CD4-positive, alpha-beta T cell treated with Interleukin-4 for 1 hour (primary cell): ENCODE measurements at regions not wholly inside any gene's neighbourhood (a gene's known extent, or its start where the extent isn't known, plus 50 kb on each side); places are given as distances from the start of the nearest gene placed in this dataset.

ENCODE experiments used
- DNase-seq, 2 donors: peaks; one replicate each; pipeline ENCODE4 v3.0.0-alpha.2; 2020 to 2022

DNA sequence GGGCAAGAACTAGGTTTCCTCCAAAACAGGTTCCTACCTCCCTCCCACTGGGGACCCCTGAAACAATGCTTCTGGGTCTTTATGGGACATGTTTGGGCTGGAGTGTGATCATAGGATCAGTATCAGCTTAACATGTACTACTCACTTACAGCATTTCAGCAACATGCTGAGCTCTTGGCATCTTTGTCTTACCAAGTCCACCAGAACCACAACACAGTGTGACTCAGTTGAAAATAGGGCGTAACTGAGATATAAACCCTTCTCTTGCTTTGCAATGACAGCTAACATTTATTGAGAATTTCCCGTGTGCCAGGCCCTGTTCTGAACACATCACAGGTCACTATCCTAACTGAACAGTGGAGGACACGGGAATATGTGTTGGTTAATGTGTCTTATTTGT lies 218.5 kb upstream of the LNX1 start:
- no peak for DNase-seq

DNA sequence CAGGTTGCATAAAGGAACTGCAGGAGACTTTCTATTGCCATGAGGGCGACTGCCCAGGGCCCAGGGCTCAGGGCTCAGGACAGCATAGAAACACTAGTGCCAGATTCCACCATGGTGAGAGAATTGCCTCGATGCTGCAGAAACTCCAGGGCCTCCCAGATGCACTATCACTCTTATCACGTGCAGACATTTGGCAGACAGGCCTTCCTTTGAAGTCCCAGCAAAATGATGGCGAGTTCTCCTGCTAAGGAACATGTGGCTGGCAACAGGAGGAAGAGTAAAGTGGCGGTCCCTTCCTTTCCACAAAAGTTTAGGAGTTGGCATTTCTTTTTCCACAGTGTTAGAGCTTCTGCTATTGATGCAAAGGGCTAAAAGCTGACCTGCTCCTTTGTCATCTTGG lies 214.0 kb upstream of the LNX1 start:
- DNase-seq: no peak

DNA sequence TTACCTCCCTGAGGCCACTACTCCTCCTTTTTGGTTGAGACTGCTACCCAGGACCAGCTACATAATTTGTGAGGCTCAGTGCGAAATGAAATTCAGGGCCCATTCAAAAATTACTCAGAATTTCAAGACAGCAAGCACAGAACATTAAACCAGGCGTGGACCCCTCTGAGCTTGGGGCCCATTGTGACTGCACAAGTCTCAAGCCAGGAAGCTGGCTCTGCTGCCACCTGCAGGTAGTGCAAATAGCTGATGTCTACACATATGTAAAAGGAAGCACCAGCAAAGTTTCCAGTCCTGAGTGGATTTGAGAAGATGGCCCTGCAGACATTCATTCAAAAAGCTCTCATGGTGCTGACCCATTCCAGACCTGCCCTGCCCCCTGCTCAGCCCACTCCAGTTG lies 213.4 kb upstream of the LNX1 start:
- DNase-seq: peak in 1 of 2 donors; percentile 13

DNA sequence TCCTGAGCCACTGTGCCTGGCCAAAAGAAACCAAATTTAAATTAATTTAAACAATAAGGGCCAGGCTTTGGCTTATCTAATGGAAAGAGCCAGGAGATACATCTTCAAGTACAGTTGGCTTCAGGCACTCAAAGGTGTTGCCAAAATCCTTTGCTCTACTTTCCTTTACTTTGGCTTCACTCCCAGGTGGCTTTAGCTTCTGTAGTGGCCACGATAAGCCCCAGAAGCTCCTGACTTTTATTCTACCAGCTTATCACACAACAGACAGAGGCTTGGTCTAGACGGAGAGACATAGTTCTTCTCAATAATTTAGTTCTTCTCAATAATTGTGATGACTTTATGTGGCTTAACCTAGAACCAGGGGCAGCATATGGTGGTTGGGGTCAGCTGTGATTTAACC lies 211.2 kb upstream of the LNX1 start:
- no peak for DNase-seq

DNA sequence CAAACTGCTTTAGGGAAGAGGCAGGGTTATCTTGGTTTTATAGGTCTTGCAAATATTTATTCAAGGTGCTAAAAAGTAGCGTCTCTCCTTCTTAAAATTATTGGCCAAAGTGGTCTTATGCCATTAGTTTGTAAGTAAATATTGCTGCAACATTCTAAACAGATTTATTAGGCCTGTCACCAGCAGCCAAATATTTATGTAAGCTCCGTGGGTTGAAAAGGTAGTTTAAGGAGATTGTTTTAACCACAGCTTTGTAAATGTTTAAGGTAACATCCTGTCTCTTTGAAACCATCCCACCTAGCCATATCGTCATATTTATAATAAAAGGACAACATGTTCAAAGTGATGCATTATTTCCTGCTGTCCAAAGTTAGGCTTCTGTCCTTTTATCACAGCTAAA lies 210.1 kb upstream of the LNX1 start:
- DNase-seq: no peak

DNA sequence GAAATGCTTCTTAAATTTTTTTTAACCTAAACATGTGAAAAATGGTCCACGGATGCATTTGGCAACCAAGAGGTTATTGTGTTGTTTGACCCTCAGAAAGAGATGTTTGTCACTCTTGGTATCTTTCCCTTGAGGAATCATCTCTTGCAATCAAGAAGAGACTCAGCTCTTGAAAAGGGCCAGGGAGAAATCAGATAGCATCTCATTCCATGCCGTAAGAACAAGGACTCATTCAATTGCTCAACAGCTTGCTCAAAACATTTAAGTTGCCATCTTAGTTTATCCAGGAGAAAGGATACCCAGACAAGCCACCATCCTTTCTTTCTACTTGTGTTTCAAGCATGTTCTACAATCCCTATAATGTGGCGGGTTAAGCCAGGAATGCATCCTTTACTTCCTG lies 209.5 kb upstream of the LNX1 start:
- DNase-seq: no peak

DNA sequence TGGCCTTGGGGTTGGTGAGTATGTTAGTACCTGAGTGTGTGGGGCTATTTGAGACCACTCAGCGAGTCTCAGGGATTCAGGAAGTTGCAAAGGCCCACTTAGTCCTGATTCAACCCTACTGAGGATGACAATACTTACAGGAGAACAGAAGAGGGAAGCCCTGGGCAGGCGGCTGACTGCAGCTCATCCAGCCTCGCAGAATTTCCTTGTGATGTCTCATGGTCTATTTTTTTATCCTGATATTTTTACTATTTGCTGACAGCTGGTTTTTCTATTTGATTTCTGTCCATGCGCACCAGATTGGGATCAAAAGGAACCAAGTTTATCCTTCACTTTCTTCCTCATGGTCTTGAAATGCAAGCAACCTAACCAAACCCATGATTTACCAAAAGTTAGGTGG lies 201.8 kb upstream of the LNX1 start:
- no peak for DNase-seq

DNA sequence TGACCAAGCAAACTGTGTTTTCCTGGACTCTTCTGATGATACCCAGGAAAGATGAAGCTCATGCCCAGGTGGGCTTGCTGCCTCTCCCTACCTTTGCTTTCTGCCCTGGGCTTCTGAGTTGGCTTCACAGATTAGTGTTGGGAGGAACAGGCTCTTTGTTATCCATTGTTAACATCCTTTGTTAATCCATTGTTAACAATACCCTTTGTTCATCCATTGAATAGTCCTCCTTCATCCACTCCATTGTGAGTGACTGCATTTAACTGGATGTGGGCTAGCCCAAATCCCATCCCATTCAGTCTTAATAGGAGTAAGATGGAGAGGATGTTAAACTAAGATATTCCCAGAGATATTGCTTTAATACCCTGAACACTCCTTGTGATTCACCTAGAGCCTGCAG lies 199.0 kb upstream of the LNX1 start:
- no peak for DNase-seq

DNA sequence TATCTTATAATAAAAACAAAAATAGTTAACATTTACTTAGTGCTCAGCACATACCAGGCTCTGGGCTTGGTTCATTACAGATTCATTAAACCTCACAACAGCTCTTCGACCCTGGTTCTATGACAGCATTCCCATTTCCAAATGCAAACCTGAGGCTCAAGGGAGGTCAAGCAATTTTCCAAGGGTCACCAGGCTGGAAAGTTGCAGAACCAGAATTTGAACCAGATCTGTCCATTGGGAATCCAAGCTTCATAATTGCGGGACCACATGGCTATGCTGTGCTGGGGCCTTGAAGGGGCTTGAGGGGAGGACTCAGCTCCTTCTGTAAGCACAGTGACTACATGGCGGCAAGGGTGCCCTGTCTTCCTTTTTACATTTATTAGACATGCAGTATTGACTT lies 197.3 kb upstream of the LNX1 start:
- DNase-seq: no peak

DNA sequence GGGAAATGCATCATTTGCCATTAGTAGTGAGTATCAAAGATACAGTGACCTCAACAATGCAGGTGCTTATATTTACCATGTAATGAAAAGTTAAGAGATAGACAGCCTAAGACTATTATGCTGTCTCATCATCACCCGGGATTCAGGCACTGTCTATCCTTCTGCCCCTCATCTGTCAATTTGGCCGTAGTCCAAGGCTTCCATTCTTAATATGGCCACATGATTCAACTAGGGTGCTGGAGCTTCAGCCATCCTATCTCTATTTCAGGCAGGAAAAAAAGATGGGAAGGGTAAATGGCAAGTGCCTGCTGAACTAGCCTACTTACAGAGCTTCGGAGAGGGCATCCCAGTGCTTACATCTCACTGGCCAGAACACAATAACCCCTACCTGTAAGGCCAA lies 196.7 kb upstream of the LNX1 start:
- DNase-seq: no peak

DNA sequence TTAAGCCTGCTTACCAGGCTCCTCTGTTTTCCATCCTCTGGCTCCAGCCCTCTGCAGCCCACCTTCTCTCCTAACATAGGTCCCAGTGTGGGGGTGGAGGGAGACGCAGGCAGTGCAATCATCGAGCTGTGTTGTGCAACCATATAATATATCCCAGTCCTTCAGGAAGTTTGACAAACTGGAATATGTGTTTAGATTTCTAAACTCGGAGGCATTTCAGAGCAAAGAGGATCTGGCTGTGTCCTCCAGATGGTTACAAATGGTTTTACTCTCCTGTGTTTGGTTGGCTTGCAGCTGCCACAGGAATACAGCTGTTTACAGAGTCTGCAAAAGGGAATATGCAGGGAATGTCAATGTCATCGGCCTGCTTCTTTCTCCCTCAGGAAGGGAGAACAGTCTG lies 195.3 kb upstream of the LNX1 start:
- DNase-seq: no peak

DNA sequence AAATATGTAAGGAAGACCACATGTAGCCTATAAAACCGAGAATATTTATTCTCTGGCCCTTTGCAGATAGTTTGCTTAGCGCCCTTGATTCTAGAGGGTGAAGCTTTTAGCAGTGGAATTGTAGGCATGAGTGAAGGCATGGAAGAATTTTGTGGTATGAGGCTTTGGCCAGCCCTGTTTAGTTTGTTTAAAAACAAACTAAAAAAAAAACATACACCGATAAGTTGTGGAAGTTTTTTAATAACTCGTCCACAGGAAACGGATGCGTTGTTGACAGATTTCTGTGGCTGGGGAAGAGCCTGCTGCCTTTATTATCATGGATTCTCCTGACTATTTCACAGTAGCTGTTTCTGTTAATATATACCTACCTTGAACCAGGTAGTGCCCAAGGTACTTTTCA lies 194.7 kb upstream of the LNX1 start:
- no peak for DNase-seq

DNA sequence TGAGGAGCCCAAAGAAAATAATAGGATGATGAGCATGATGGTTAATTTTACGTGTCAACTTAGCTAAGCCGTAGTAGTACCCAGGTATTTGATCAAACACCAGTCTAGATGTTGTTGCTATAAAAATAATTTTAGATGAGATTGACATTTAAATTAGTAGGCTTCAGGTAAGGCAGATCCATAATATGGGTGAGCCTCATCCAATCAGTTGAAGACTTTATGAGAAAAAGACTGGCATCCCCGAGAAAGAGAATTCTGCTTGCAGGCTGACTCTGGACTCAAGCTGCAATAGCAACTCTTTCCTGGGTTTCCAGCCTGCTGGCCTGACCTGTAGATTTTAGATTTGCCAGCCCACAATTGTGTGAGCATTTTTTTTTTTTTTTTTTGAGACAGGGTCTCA lies 192.8 kb upstream of the LNX1 start:
- DNase-seq: no peak

DNA sequence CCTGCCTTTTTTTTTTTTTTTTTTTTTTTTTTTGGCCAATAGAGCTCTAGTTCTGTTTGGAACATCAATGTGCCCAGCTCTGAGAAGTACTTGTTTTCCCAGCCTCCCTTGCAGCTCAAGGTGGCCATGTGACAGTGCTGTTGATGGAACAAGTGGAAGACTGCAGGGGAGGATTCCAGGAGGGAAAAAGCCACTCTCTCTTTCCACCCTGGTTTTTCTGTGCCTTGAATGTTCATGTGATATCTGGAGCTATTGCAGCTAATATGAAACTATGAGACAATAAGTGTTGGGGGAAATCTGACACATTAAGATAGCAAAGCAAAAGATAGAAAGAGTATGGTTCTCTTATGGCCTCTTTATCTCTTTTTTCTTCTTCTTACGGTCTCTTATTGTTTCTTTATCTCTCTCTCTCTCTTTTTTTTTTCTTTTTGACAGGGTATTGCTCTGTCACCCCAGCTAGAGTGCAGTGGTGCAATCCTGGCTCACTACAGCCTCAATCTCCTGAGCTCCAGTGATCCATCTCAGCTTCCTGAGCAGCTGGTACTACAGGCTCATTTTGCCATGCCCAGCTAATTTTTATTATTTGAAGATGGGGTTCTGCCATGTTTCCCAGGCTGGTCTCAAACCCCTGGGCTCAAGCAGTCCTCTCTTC lies 192.0 kb upstream of the LNX1 start:
- DNase-seq: no peak

DNA sequence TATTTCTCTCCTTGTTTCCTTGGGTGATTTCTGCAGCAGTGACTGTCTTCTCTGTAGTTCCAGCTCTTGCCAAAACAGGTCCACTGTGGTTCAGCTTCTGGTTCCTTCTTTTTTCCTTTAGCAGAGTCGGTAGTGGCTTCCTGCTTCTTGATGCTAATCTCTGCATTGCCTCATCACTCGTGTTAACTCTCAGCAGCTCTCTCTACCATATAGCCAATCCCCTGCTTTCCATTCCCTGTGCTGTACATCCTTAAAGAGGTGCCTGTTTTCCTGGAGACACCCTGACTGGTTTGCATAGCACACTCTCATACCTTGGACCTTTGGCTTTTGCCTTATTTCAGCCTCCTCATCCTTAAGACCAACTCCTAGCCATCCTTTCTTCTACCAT lies 191.2 kb upstream of the LNX1 start:
- DNase-seq: no peak

DNA sequence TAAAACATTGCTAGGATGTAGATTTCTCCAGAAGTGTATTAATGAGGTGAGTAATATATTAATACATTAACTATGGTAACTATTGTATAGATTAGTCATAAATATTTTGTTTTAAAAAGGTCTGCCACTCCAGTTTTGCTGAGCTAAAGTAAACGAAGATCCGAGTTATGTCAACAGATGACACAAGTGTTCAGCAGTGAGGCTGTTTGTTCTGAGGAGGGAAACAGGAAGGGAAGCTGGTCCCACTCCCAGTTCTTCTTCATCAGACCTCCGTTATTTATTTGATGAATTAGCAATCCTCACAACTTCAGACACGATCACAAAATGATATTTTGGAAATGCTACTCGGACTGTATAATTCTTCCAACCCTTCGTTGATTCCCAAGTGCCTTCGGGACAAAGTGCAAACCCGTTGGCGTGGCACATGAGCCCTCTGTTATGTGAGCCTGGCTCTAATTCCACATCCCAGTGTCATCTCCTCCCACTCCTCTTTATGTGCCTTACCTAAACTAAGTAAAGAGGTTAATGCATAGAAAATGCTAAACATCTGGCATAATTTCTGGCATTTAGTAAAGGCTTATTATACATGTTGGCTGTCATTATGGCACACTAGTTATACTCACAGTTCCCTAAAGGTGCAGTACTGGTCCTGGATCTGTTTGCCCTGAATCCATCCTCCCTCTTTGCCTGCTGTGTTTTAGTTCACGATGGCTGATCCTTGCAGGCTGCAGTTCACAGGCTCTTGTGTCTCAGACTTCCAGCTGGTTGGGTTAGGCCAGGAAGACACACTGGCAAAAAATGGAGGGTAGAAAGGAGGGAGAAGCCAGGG lies 190.6 kb upstream of the LNX1 start:
- DNase-seq: no peak

DNA sequence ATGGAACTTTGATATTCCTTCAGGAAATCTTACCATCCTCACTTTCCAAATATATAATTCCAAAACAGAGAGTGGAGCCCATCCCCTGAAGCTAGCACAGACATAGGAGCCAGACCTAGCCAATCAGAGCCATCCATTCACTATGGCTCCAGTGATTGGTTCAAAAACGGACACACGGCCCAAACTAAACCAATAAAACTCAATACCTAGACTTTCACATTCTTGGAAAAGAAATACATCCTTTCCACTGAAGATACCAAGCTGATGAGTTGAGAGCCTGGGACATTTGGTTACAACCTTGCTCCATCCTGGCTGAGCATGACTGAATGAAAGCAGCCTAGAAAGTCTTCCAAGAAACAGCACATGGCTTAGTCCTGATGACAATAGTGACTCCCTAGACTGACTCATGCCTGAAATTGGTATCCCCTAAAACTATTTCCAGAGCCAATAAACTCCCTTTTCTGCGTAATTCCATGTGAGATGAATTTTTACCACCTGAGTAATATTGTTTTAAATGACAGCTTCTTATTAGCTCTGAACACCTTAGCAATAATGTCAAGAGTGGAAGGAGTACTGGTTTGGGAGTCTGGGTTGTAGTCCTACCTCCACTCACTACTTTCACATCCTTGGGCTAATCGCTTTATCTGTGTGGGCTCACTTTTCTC lies 189.6 kb upstream of the LNX1 start:
- DNase-seq: no peak

DNA sequence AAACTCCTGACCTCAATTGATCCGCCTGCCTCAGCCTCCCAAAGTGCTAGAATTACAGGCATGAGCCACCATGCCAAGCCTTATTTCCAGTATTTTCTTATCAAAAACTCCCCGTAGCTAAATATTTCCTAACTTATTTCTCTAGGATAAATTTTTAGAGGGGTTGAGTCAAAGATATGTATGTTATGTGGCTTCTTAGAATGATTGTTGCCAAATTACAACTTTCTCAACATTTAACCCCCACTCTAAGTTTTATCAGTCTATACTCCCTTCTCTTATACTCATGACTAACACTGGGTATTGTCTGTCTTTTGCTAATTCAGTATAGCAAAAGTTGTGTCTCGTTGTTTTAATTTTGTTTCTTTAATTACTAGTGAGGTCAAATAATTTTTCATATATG lies 187.7 kb upstream of the LNX1 start:
- DNase-seq: no peak

DNA sequence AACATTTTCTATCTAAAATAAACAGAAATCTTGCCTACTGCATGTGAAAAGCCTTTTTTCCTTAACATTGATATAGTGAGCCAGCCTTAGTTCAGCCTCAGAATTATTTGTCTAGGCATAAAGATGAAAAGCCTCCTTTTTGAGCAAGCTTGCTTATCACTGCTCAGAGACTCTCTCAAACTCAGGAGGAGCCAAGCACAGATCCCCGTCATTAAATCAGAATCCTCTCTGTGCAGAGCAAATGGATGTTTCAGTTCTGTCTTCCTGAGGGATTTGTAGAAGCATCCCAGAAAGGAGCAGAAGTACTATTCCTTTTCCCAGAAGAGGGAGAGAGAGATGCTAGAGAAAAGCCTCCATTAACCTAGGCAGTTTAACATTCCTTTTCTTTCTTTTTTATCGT lies 186.9 kb upstream of the LNX1 start:
- DNase-seq: no peak

DNA sequence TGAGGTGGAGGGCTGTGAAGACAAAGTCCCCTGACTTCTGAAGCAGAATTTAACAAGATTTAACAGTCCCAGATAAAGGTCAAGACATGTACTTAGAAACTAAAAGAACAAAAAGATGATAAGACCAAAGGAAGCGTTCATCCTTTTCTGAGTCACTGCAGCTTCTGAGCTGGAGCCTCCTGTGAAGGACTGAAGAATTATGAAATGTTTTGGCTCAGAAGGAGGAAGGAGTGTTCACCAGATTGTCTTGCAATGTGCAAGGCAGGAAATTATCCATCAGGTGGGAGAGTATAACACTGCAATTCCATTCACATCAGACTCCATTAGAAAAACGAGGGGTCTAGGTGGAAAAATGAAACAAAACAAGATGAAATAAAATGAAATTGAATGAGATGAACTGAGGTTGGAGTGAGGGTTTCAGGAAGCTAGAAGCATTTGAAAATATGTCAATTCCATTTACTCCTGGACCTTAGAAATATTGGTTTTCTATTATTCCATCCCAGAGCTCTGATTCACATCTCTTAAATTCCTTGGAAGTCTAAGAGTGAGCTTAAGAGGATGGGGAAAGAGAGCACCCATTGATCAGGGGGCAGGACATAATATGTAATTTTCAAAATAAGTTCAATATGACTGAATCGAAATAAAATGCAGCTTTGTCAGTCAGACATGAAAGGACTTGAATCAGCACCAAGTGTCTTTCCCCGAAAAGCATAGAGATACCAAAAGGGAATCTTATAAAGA lies 186.1 kb upstream of the LNX1 start:
- no peak for DNase-seq

DNA sequence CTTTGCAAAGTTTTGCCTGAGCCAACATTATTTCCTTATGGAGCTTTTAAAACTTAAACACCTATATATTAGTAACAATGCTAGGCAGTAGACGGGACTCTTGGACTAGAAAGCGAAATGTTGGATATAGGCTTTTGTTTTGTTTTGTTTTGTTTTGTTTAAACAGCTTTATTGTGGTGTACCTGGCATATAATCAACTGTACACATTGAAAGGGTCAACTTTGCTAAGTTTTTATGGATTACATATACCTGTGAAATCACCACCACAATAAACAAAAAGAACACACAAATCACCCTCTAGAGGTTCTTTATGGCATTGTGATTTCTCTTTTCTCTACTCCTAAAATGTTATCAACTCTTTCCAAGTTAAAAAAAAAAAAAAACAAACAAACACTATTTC lies 184.9 kb upstream of the LNX1 start:
- DNase-seq: no peak

DNA sequence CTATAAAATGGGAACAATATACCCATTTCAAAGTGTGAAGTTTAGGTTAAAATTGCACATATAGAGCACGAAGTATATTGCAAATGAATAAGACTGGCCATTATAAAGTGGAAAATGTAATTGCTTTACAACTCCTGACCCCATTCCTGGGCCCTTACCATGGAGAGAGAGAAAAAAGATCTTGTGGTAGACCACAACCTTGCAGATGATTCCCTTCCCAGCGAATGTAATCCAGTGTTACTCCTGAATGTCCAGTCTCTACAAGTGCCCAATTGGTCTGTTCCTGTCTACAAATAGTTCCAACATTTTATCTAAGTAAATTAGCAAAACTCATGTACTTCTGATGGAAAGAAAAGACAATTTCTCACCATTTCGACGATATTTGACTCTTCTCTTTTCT lies 184.1 kb upstream of the LNX1 start:
- DNase-seq: no peak

DNA sequence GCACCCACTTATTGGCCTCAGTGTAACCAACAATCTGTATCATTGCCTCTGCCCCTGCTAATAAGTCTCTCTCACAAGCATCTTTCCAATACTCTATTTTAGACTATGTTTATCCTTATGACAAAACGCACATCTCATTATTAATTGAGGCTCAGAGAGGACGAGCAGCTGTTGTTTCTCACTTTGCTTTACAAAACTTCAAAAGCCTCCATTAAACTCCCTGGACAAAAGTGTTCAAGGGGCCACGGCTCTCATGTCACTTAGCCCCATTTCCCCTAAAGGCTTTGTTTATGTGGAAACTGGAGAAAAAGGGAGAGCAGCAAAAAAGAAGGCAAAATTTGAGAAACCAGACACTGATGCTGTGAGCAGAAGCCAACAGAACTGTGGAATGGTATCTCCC lies 180.0 kb upstream of the LNX1 start:
- no peak for DNase-seq

DNA sequence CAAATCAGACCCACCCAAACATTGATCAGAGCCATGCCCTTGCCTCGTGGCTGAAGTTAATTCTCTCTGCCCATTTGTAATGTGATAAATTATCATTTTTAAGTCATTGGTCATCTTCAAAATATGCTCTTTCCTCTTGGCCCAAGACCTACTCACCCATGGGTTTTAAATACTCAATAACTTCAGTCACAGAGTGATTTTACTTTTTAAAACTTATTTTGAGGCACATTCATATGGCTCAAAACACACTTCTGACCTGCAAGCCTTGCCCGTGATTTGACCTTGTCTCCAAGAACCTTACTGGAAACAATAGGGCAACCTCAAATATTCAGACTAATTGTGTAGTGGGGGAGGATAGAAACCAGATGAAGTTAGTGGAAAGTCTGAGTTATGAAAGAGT lies 176.2 kb upstream of the LNX1 start:
- DNase-seq: no peak
